Activated CD8-positive, alpha-beta memory T cell treated with anti-CD3 and anti-CD28 coated beads for 4 hours (primary cell): ENCODE measurements at regions not wholly inside any gene's neighbourhood (a gene's known extent, or its start where the extent isn't known, plus 50 kb on each side); places are given as distances from the start of the nearest gene placed in this dataset.

Source experiments
- DNase-seq, 2 donors: peaks; one replicate each; pipeline ENCODE4 v3.0.0-alpha.2; 2020; ENCODE audit warnings: low read depth in 2 of 2

GRCh38 chr21:35226968-35227744 lies 178.1 kb upstream of the RUNX1 start:
- DNase-seq: no peak

GRCh38 chr21:35226328-35226727 lies 177.2 kb upstream of the RUNX1 start:
- no peak for DNase-seq

GRCh38 chr21:35225573-35225972 lies 176.5 kb upstream of the RUNX1 start:
- DNase-seq: no peak

- no peak for DNase-seq
Observed at GRCh38 chr21:35223480-35224156, 174.5 kb upstream of the RUNX1 start.

GRCh38 chr21:35222541-35222941 lies 173.4 kb upstream of the RUNX1 start:
- DNase-seq: no peak

GRCh38 chr21:35222021-35222420 lies 172.9 kb upstream of the RUNX1 start:
- DNase-seq: no peak

GRCh38 chr21:35220301-35220700 lies 171.2 kb upstream of the RUNX1 start:
- no peak for DNase-seq

GRCh38 chr21:35219719-35220118 lies 170.6 kb upstream of the RUNX1 start:
- DNase-seq: no peak

GRCh38 chr21:35219291-35219690 lies 170.2 kb upstream of the RUNX1 start:
- DNase-seq: no peak

GRCh38 chr21:35217504-35218060 lies 168.5 kb upstream of the RUNX1 start:
- DNase-seq: no peak

GRCh38 chr21:35216996-35217395 lies 167.9 kb upstream of the RUNX1 start:
- no peak for DNase-seq

- no peak for DNase-seq
Observed at GRCh38 chr21:35215870-35216269, 166.8 kb upstream of the RUNX1 start.

- no peak for DNase-seq
Observed at GRCh38 chr21:35212393-35213127, 163.5 kb upstream of the RUNX1 start.

- DNase-seq: no peak
Observed at GRCh38 chr21:35211782-35212181, 162.7 kb upstream of the RUNX1 start.

- DNase-seq: no peak
Observed at GRCh38 chr21:35210093-35210492, 161.0 kb upstream of the RUNX1 start.

- no peak for DNase-seq
Observed at GRCh38 chr21:35208810-35209517, 159.9 kb upstream of the RUNX1 start.

GRCh38 chr21:35208104-35208503 lies 159.0 kb upstream of the RUNX1 start:
- no peak for DNase-seq

GRCh38 chr21:35207322-35207721 lies 158.2 kb upstream of the RUNX1 start:
- DNase-seq: no peak

GRCh38 chr21:35206141-35207125 lies 157.3 kb upstream of the RUNX1 start:
- no peak for DNase-seq

GRCh38 chr21:35204850-35205541 lies 155.9 kb upstream of the RUNX1 start:
- no peak for DNase-seq
